ENCODE measurements at regions not wholly inside any gene's neighbourhood (a gene's known extent, or its start where the extent isn't known, plus 50 kb on each side); places are given as distances from the start of the nearest gene placed in this dataset.

DNA sequence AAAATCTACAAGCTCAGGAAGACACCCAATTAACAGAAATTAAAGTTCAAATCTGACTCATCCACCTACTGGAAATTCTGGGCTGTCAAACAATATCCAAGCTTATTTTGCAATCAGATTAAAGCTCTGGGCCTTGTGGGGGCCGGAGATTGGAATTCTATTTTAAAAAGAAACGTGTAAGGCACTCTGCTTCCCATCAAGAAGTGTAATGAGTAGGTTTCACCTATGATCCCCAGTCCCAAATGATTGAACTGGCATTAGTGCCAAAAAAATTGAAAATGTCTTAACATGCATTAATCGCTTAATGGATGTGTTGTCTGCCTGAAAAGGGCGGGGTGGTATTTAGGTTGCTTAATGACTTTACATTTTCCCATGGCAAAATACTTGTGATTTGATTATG, 542.4 kb upstream of the BTBD3 start:
- 26% methylated on average over 4 of the region's 4 CpGs for WGBS (ENCODE audit: insufficient coverage, insufficient replicate concordance, low lambda C conversion rate, missing lambda C conversion rate)
- Histone ChIP-seq H2AFZ (ENCODE audit: control insufficient read depth, low read depth, low read length) (no peak overlapping the region), H3K4me3 (no peak overlapping the region), H3K9me3 (replicated peaks; ENCODE audit: control insufficient read depth, insufficient read depth, low read length) (no peaks in the 10 kb centered on the region; the same call in 2 of the 3 replicates), H3K79me2 (ENCODE audit: control insufficient read depth, insufficient read depth, low read length) (no peaks in the 10 kb centered on the region), H3K27me3 (replicated peaks in 1 of 2; ENCODE audit: control insufficient read depth in 2 of 2, insufficient read depth in 2 of 2, low read length in 1 of 2) (no peaks in the 10 kb centered on the region), H3K9ac (ENCODE audit: control insufficient read depth, insufficient read depth, low read length) (no peak overlapping the region), H3K27ac (ENCODE audit: control insufficient read depth, insufficient read depth) (no peak overlapping the region), H4K20me1 (ENCODE audit: control insufficient read depth, insufficient read depth) (no peaks in the 10 kb centered on the region), H3K36me3 (ENCODE audit: control insufficient read depth in 2 of 2, insufficient read depth in 2 of 2, low read length in 1 of 2) (no peaks in the 10 kb centered on the region), H3K4me1 (ENCODE audit: control insufficient read depth, insufficient read depth, low read length) (peaks cover 9% of the 10 kb centered on the region), H3K4me2 (ENCODE audit: control insufficient read depth, insufficient read depth) (no peak overlapping the region)
- intact Hi-C loops (cut with micrococcal nuclease; ENCODE audit: unreplicated experiment): loop anchor here (10.0 kb wide), 1 partner anchor 941 kb away; the partner anchor contains the start of genes MKKS and SLX4IP
- CTCF ChIA-PET: interaction anchor here (1.1 kb wide), 1 partner anchor 52 kb away, joined by 3 read pairs; no protein-coding TSS in a partner anchor
- POLR2A ChIA-PET: interaction anchor here (1.9 kb wide), 1 partner anchor 16 kb away, joined by 7 read pairs; no protein-coding TSS in a partner anchor
- DNase-seq (ENCODE audit: low read depth, low spot score): no peak
- no peak for TF ChIP-seq BMI1 (IDR thresholded peaks at IDR 0.05; ENCODE audit: borderline replicate concordance)
- TF ChIP-seq ZBTB4 (CRISPR knock-in tag; IDR thresholded peaks at IDR 0.05): no peak
- no peak for TF ChIP-seq NFYB (IDR thresholded peaks at IDR 0.05; ENCODE audit: insufficient read depth, low read depth, low read length)
- TF ChIP-seq YY1 (IDR thresholded peaks at IDR 0.05; ENCODE audit: low read depth, low read length): no peak
- no peak for TF ChIP-seq EP300 (IDR thresholded peaks at IDR 0.05; ENCODE audit: borderline replicate concordance in 1 of 2, control insufficient read depth in 1 of 2, low read depth in 2 of 2, low read length in 2 of 2)
- TF ChIP-seq, protein P1, sequence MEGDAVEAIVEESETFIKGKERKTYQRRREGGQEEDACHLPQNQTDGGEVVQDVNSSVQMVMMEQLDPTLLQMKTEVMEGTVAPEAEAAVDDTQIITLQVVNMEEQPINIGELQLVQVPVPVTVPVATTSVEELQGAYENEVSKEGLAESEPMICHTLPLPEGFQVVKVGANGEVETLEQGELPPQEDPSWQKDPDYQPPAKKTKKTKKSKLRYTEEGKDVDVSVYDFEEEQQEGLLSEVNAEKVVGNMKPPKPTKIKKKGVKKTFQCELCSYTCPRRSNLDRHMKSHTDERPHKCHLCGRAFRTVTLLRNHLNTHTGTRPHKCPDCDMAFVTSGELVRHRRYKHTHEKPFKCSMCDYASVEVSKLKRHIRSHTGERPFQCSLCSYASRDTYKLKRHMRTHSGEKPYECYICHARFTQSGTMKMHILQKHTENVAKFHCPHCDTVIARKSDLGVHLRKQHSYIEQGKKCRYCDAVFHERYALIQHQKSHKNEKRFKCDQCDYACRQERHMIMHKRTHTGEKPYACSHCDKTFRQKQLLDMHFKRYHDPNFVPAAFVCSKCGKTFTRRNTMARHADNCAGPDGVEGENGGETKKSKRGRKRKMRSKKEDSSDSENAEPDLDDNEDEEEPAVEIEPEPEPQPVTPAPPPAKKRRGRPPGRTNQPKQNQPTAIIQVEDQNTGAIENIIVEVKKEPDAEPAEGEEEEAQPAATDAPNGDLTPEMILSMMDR (IDR thresholded peaks at IDR 0.05 in 2 of 3, conservative IDR thresholded peaks at IDR 0.05 in 1 of 3; ENCODE audit: control insufficient read depth in 2 of 3, extremely low read depth in 1 of 3, insufficient read depth in 1 of 3, low read depth in 3 of 3, low read length in 3 of 3): no peak
- no peak for TF ChIP-seq LARP7 (IDR thresholded peaks at IDR 0.05)
- TF ChIP-seq MEF2B (IDR thresholded peaks at IDR 0.05; ENCODE audit: partially characterized antibody, poor library complexity, severe bottlenecking): no peak
- no peak for TF ChIP-seq POLR2AphosphoS5 (IDR thresholded peaks at IDR 0.05; ENCODE audit: low read length)
- no peak for TF ChIP-seq HDAC6 (IDR thresholded peaks at IDR 0.05; ENCODE audit: unreplicated experiment)
- TF ChIP-seq BACH1 (IDR thresholded peaks at IDR 0.05; ENCODE audit: borderline replicate concordance): no peak
- no peak for TF ChIP-seq SMC3 (IDR thresholded peaks at IDR 0.05; ENCODE audit: borderline replicate concordance, low read length)
- no peak for TF ChIP-seq HDGF (IDR thresholded peaks at IDR 0.05)
- TF ChIP-seq, protein P2, sequence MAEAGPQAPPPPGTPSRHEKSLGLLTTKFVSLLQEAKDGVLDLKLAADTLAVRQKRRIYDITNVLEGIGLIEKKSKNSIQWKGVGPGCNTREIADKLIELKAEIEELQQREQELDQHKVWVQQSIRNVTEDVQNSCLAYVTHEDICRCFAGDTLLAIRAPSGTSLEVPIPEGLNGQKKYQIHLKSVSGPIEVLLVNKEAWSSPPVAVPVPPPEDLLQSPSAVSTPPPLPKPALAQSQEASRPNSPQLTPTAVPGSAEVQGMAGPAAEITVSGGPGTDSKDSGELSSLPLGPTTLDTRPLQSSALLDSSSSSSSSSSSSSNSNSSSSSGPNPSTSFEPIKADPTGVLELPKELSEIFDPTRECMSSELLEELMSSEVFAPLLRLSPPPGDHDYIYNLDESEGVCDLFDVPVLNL (IDR thresholded peaks at IDR 0.05; ENCODE audit: low read depth, low read length): no peak
- TF ChIP-seq CEBPB (IDR thresholded peaks at IDR 0.05; ENCODE audit: borderline replicate concordance in 1 of 2, low read depth in 2 of 2, low read length in 2 of 2): no peak
- TF ChIP-seq SRF (IDR thresholded peaks at IDR 0.05; ENCODE audit: low read depth in 2 of 2, low read length in 2 of 2): no peak
- no TSS peak for BruUV-seq (replicated peaks)
- RAD21 ChIA-PET (ENCODE audit: unreplicated experiment): interaction anchor here (0.6 kb wide), 1 partner anchor 14 kb away, joined by 3 read pairs; no protein-coding TSS in a partner anchor
- FAIRE-seq: no peak
- SMC1A ChIA-PET (ENCODE audit: uncharacterized antibody, unreplicated experiment): interaction anchor here (2.5 to 2.7 kb wide), 2 partner anchors 8 to 84 kb away, joined by 6 to 10 read pairs; no protein-coding TSS in a partner anchor
- no peak for ATAC-seq
- in situ Hi-C loops (cut with MboI): no loop called here

All from GM12878 (cell line).